HL-60 (cell line): ENCODE measurements at regions not wholly inside any gene's neighbourhood (a gene's known extent, or its start where the extent isn't known, plus 50 kb on each side); places are given as distances from the start of the nearest gene placed in this dataset.

Source experiments
- DNase-seq, 2 experiments: peaks; one replicate each; pipeline ENCODE4 v3.0.0-alpha.2; 2010 to 2020; ENCODE audit warnings: low read depth in 1 of 2, low spot score in 1 of 2
- H3K27ac ChIP-seq: fragments of 250-450 bp; sonication (Bioruptor Pico); replicated peaks from 2 replicates; pipeline ENCODE4 v1.5.1; 2020; ENCODE audit warnings: mild to moderate bottlenecking, moderate library complexity
- H3K27me3 ChIP-seq: fragments of 250-450 bp; sonication (Bioruptor Pico); 2 replicates; pipeline ENCODE4 v1.5.1; 2021; ENCODE audit warnings: mild to moderate bottlenecking, moderate library complexity; ENCODE audit not compliant: insufficient read depth, poor library complexity, severe bottlenecking
- H3K4me3 ChIP-seq: replicated peaks from 2 replicates; pipeline ENCODE4 v1.5.1; 2011; ENCODE audit warnings: mild to moderate bottlenecking, control low read depth, low read length; ENCODE audit not compliant: insufficient read depth
- GABPA ChIP-seq: IDR thresholded peaks from 2 replicates; pipeline ENCODE4 v1.6.1; 2012; ENCODE audit warnings: low read depth
- POLR2AphosphoS5 ChIP-seq: IDR thresholded peaks from 2 replicates; pipeline ENCODE4 v1.6.1; 2012; ENCODE audit warnings: low read depth
- SPI1 ChIP-seq: IDR thresholded peaks from 2 replicates; pipeline ENCODE4 v1.6.1; 2012; ENCODE audit warnings: low read depth, mild to moderate bottlenecking, borderline replicate concordance
- TF ChIP-seq, protein P1 (sequence below): IDR thresholded peaks from one replicate; pipeline ENCODE4 v1.5.1; 2011; ENCODE audit warnings: low read length, control low read depth, inconsistent platforms; ENCODE audit not compliant: insufficient read depth
- TF ChIP-seq, protein P2 (sequence below): IDR thresholded peaks from 2 replicates; pipeline ENCODE4 v1.6.1; 2012; ENCODE audit warnings: low read depth; ENCODE audit not compliant: insufficient replicate concordance

DNA sequence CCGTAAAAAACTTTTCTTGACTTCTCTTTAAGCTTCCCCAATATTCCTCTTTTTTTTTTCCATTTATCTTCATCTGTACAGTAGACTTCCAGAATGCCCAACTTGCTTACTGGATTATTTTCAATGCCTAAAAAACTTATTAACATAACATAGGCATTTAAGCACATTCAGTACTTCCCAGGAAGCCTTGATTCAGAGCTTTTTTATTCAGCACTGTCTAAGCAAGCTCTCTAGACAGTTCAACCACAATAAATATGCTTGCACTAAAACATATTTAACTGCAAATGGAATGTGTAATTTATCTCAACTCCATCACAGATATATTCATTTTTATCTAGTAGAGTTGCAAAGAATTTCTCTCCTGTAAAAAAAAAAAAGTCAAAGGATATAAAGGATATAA lies 997.8 kb downstream of the ARAP2 start:
- TF ChIP-seq, protein P1, sequence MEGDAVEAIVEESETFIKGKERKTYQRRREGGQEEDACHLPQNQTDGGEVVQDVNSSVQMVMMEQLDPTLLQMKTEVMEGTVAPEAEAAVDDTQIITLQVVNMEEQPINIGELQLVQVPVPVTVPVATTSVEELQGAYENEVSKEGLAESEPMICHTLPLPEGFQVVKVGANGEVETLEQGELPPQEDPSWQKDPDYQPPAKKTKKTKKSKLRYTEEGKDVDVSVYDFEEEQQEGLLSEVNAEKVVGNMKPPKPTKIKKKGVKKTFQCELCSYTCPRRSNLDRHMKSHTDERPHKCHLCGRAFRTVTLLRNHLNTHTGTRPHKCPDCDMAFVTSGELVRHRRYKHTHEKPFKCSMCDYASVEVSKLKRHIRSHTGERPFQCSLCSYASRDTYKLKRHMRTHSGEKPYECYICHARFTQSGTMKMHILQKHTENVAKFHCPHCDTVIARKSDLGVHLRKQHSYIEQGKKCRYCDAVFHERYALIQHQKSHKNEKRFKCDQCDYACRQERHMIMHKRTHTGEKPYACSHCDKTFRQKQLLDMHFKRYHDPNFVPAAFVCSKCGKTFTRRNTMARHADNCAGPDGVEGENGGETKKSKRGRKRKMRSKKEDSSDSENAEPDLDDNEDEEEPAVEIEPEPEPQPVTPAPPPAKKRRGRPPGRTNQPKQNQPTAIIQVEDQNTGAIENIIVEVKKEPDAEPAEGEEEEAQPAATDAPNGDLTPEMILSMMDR = no peak
- TF ChIP-seq, protein P2, sequence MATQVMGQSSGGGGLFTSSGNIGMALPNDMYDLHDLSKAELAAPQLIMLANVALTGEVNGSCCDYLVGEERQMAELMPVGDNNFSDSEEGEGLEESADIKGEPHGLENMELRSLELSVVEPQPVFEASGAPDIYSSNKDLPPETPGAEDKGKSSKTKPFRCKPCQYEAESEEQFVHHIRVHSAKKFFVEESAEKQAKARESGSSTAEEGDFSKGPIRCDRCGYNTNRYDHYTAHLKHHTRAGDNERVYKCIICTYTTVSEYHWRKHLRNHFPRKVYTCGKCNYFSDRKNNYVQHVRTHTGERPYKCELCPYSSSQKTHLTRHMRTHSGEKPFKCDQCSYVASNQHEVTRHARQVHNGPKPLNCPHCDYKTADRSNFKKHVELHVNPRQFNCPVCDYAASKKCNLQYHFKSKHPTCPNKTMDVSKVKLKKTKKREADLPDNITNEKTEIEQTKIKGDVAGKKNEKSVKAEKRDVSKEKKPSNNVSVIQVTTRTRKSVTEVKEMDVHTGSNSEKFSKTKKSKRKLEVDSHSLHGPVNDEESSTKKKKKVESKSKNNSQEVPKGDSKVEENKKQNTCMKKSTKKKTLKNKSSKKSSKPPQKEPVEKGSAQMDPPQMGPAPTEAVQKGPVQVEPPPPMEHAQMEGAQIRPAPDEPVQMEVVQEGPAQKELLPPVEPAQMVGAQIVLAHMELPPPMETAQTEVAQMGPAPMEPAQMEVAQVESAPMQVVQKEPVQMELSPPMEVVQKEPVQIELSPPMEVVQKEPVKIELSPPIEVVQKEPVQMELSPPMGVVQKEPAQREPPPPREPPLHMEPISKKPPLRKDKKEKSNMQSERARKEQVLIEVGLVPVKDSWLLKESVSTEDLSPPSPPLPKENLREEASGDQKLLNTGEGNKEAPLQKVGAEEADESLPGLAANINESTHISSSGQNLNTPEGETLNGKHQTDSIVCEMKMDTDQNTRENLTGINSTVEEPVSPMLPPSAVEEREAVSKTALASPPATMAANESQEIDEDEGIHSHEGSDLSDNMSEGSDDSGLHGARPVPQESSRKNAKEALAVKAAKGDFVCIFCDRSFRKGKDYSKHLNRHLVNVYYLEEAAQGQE = no peak
- TF ChIP-seq SPI1 (no peak), GABPA (no peak), POLR2AphosphoS5 (no peak)
- no peak for DNase-seq
- H3K27me3 ChIP-seq = no peaks in the 10 kb centered on the region
- H3K27ac ChIP-seq = no peak overlapping the region
- H3K4me3 ChIP-seq = no peak overlapping the region

DNA sequence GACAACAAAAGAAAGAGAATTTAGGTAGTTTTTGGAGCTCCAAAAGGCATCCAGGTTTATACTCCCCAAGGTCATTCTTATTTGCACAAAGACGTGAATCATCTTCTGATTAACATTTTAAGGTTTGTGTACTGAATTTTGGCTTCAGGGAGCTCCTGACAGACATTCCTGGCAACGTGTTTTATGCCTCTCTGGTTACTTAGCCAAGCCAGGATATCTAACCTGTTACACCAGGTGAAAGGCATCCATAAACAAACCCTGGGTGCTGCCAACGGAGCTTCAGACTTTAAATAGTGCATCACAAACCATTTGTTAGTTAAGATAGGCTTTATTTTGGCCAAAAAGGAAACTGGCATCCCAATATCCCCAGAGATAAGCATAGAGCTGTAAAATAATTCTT lies 997.3 kb downstream of the ARAP2 start:
- H3K27me3 ChIP-seq = no peaks in the 10 kb centered on the region
- TF ChIP-seq, protein P1 = no peak
- TF ChIP-seq SPI1 (no peak), GABPA (no peak), POLR2AphosphoS5 (no peak)
- TF ChIP-seq, protein P2 = no peak
- H3K27ac ChIP-seq = no peak overlapping the region
- DNase-seq = no peak
- no peak overlapping the region for H3K4me3 ChIP-seq

DNA sequence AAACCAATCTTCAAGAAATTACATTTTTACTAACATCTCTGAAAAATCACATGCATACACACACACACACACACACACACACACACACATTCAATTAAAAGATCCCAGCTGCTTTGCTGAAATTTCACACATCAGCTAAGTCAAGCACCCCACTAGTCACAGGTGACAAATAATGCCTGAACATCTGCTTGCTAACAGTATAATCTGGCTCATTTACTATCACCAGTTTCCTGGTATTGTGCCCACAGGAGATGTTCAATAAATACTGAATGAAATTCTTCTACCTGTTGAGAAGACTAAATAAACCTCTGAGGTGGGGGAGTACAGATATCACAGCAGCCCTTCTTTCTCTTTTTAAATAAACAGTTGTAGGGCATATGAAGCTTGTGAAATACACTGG lies 994.0 kb downstream of the ARAP2 start:
- no peak overlapping the region for H3K27ac ChIP-seq
- TF ChIP-seq, protein P2 = no peak
- TF ChIP-seq, protein P1 = no peak
- TF ChIP-seq GABPA (no peak), SPI1 (no peak), POLR2AphosphoS5 (no peak)
- H3K27me3 ChIP-seq = no peaks in the 10 kb centered on the region
- H3K4me3 ChIP-seq = no peak overlapping the region
- no peak for DNase-seq
